OCI-LY7 (cell line): ENCODE measurements at regions not wholly inside any gene's neighbourhood (a gene's known extent, or its start where the extent isn't known, plus 50 kb on each side); places are given as distances from the start of the nearest gene placed in this dataset.

Source experiments
- BruUV-seq: library from RNA; stranded (reverse); fragments of 400-500 nt; replicated peaks from 2 replicates; lab custom pipeline; 2021; lab: Mats Ljungman, UMichigan
- CTCF ChIA-PET: fragments of 300-600 bp; sonication (Branson Sonifier 250); formaldehyde crosslinking; loops from one replicate; lab custom pipeline; 2022; ENCODE audit warnings: antibody characterized with exemption; ENCODE audit not compliant: unreplicated experiment; lab: Charles Lee
- POLR2A ChIA-PET: fragments of 300-600 bp; sonication (Branson Sonifier 250); formaldehyde crosslinking; loops from one replicate; lab custom pipeline; 2022; ENCODE audit warnings: antibody characterized with exemption; lab: Charles Lee
- DNase-seq: peaks from one replicate; pipeline ENCODE4 v3.0.0-alpha.2; 2015; ENCODE audit warnings: low spot score
- H2AFZ ChIP-seq: fragments of 200-600 bp; sonication (generic), shearing (Covaris generic); 2 replicates; pipeline ENCODE4 v1.6.1; 2014; ENCODE audit warnings: mild to moderate bottlenecking, antibody characterized with exemption, low read length, moderate library complexity
- H3K27ac ChIP-seq: fragments of 200-600 bp; sonication (generic); 2 replicates; pipeline ENCODE4 v1.5.1; 2014; ENCODE audit warnings: mixed run types, low read depth, mild to moderate bottlenecking, moderate library complexity, low read length, inconsistent platforms; ENCODE audit not compliant: poor library complexity, severe bottlenecking
- H3K36me3 ChIP-seq: fragments of 200-600 bp; sonication (generic); 2 replicates; pipeline ENCODE4 v1.6.1; 2014; ENCODE audit warnings: mild to moderate bottlenecking, antibody characterized with exemption, low read length, moderate library complexity, mixed read lengths; ENCODE audit not compliant: insufficient read depth
- H3K4me1 ChIP-seq: fragments of 200-600 bp; sonication (generic); 2 replicates; pipeline ENCODE4 v1.5.1; 2014; ENCODE audit warnings: mild to moderate bottlenecking, low read length; ENCODE audit not compliant: insufficient read depth, poor library complexity, severe bottlenecking
- H3K4me2 ChIP-seq: fragments of 200-600 bp; sonication (generic); 2 replicates; pipeline ENCODE4 v1.6.1; 2014; ENCODE audit warnings: mild to moderate bottlenecking, low read length
- H3K4me3 ChIP-seq: fragments of 200-600 bp; sonication (generic); 2 replicates; pipeline ENCODE4 v1.5.1; 2014; ENCODE audit warnings: mild to moderate bottlenecking, low read depth, low read length; ENCODE audit not compliant: poor library complexity, severe bottlenecking
- H3K79me2 ChIP-seq: fragments of 200-600 bp; sonication (generic); 2 replicates; pipeline ENCODE4 v1.6.1; 2016; ENCODE audit warnings: low read depth, mild to moderate bottlenecking, low read length, moderate library complexity, mixed read lengths; ENCODE audit not compliant: insufficient read depth
- H3K9me2 ChIP-seq: fragments of 200-600 bp; sonication (generic); 2 replicates; pipeline ENCODE4 v1.6.1; 2016; ENCODE audit warnings: mild to moderate bottlenecking, low read length, mixed read lengths; ENCODE audit not compliant: insufficient read depth
- H3K9me3 ChIP-seq: fragments of 200-600 bp; sonication (generic); 2 replicates; pipeline ENCODE4 v1.6.1; 2014; ENCODE audit warnings: mild to moderate bottlenecking, mixed run types, low read length, mixed read lengths
- H4K20me1 ChIP-seq: fragments of 200-600 bp; sonication (generic); 2 replicates; pipeline ENCODE4 v1.6.1; 2014; ENCODE audit warnings: mild to moderate bottlenecking, antibody characterized with exemption, low read length, moderate library complexity, mixed read lengths; ENCODE audit not compliant: insufficient read depth
- CTCF ChIP-seq: fragments of 200-600 bp; sonication (generic); conservative IDR thresholded peaks from 2 replicates; pipeline ENCODE4 v1.5.1; 2014; ENCODE audit warnings: mild to moderate bottlenecking, antibody characterized with exemption, low read length, moderate library complexity, mixed read lengths
- EZH2phosphoT487 ChIP-seq: fragments of 200-600 bp; sonication (generic); IDR thresholded peaks from 2 replicates; pipeline ENCODE4 v1.6.1; 2018; ENCODE audit warnings: low read depth, borderline replicate concordance, mild to moderate bottlenecking, mixed run types, antibody characterized with exemption, low read length, moderate library complexity, mixed read lengths
- intact Hi-C: fragments of 100-400 bp; cut with micrococcal nuclease; formaldehyde crosslinking; loops from one replicate; pipeline ENCODE4 v1.10.0; 2022; ENCODE audit not compliant: unreplicated experiment

GRCh38 chr11:116485425-116485824 lies 287.4 kb downstream of the BUD13 start:
- ChIA-PET POLR2A (no interaction called here), CTCF (no interaction called here)
- DNase-seq = no peak
- no peaks in the 10 kb centered on the region for H4K20me1 ChIP-seq
- H3K9me3 ChIP-seq = no peaks in the 10 kb centered on the region
- no peak overlapping the region for H3K27ac ChIP-seq
- no TSS peak for BruUV-seq
- no peak for TF ChIP-seq CTCF
- no peak for TF ChIP-seq EZH2phosphoT487
- H3K4me2 ChIP-seq = no peak overlapping the region
- H2AFZ ChIP-seq = no peak overlapping the region
- no peaks in the 10 kb centered on the region for H3K9me2 ChIP-seq
- H3K4me1 ChIP-seq = no peaks in the 10 kb centered on the region
- no peaks in the 10 kb centered on the region for H3K79me2 ChIP-seq
- no peak overlapping the region for H3K4me3 ChIP-seq
- intact Hi-C loops = no loop called here
- H3K36me3 ChIP-seq = no peaks in the 10 kb centered on the region

GRCh38 chr11:116482716-116483115 lies 290.1 kb downstream of the BUD13 start:
- no peaks in the 10 kb centered on the region for H3K9me2 ChIP-seq
- no peak overlapping the region for H3K4me3 ChIP-seq
- ChIA-PET POLR2A (no interaction called here), CTCF (no interaction called here)
- no peak for DNase-seq
- H3K36me3 ChIP-seq = no peaks in the 10 kb centered on the region
- intact Hi-C loops = no loop called here
- no peak for TF ChIP-seq EZH2phosphoT487
- no peak for TF ChIP-seq CTCF
- H3K27ac ChIP-seq = no peak overlapping the region
- BruUV-seq = no TSS peak
- no peaks in the 10 kb centered on the region for H3K9me3 ChIP-seq
- no peak overlapping the region for H2AFZ ChIP-seq
- no peaks in the 10 kb centered on the region for H3K79me2 ChIP-seq
- no peak overlapping the region for H3K4me2 ChIP-seq
- H3K4me1 ChIP-seq = no peaks in the 10 kb centered on the region
- H4K20me1 ChIP-seq = no peaks in the 10 kb centered on the region

GRCh38 chr11:116481126-116481675 lies 291.6 kb downstream of the BUD13 start:
- BruUV-seq = no TSS peak

More at GRCh38 chr11:116481126-116481675, 291.6 kb downstream of the BUD13 start:
- H3K4me3 ChIP-seq = no peak overlapping the region
- no peaks in the 10 kb centered on the region for H3K36me3 ChIP-seq
- intact Hi-C loops = no loop called here
- no peaks in the 10 kb centered on the region for H3K9me3 ChIP-seq
- no peaks in the 10 kb centered on the region for H3K4me1 ChIP-seq
- no peaks in the 10 kb centered on the region for H4K20me1 ChIP-seq
- TF ChIP-seq CTCF = no peak
- TF ChIP-seq EZH2phosphoT487 = no peak
- no peaks in the 10 kb centered on the region for H3K9me2 ChIP-seq
- H3K27ac ChIP-seq = no peak overlapping the region
- no peak overlapping the region for H2AFZ ChIP-seq
- no peak for DNase-seq
- no peak overlapping the region for H3K4me2 ChIP-seq
- no peaks in the 10 kb centered on the region for H3K79me2 ChIP-seq
- POLR2A ChIA-PET = interaction anchor here (0.5 to 0.9 kb wide), 2 partner anchors 38 to 1813 kb away, joined by 7 to 8 read pairs; no protein-coding TSS in a partner anchor
- CTCF ChIA-PET = no interaction called here
